ENCODE measurements at regions not wholly inside any gene's neighbourhood (a gene's known extent, or its start where the extent isn't known, plus 50 kb on each side); places are given as distances from the start of the nearest gene placed in this dataset.

- TF ChIP-seq, protein P1, sequence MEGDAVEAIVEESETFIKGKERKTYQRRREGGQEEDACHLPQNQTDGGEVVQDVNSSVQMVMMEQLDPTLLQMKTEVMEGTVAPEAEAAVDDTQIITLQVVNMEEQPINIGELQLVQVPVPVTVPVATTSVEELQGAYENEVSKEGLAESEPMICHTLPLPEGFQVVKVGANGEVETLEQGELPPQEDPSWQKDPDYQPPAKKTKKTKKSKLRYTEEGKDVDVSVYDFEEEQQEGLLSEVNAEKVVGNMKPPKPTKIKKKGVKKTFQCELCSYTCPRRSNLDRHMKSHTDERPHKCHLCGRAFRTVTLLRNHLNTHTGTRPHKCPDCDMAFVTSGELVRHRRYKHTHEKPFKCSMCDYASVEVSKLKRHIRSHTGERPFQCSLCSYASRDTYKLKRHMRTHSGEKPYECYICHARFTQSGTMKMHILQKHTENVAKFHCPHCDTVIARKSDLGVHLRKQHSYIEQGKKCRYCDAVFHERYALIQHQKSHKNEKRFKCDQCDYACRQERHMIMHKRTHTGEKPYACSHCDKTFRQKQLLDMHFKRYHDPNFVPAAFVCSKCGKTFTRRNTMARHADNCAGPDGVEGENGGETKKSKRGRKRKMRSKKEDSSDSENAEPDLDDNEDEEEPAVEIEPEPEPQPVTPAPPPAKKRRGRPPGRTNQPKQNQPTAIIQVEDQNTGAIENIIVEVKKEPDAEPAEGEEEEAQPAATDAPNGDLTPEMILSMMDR (conservative IDR thresholded peaks at IDR 0.05 in 1 of 2, IDR thresholded peaks at IDR 0.05 in 1 of 2; ENCODE audit: low read depth in 1 of 2, low read length in 2 of 2) = no peak
- no peak for TF ChIP-seq EZH2 (IDR thresholded peaks at IDR 0.05; ENCODE audit: low read length, missing control alignments)
Observed at GRCh38 chr18:78828131-78828530, 151.5 kb upstream of the SALL3 start.

All from fibroblast of lung (primary cell).